Adrenal gland (tissue), 9 donors: ENCODE measurements at regions not wholly inside any gene's neighbourhood (a gene's known extent, or its start where the extent isn't known, plus 50 kb on each side); places are given as distances from the start of the nearest gene placed in this dataset.
"Not testable (repeated sequence)": the region's sequence is repeated elsewhere in the genome, so short reads cannot be mapped to it uniquely, and the experiment has no call there.

Experiments used
- DNase-seq, 7 donors: peaks; one replicate each; pipeline ENCODE4 v3.0.0-alpha.2; 2019 to 2020
- H3K27ac ChIP-seq, 5 donors: fragments of 200-600 bp; sonication (generic) in 4 of 5; 1 replicate in 3 of 5; 2 replicates in 2 of 5; pipeline versions ENCODE4 v1.5.1 to v1.8.0; 2016 to 2020; ENCODE audit warnings: mild to moderate bottlenecking in 1 of 5
- H3K27me3 ChIP-seq: fragments of 200-600 bp; 2 replicates; pipeline ENCODE4 v1.8.0; 2021
- H3K36me3 ChIP-seq, 2 donors: fragments of 200-600 bp; replicated peaks in 1 of 2; 1 replicate in 1 of 2; 2 replicates in 1 of 2; pipeline versions ENCODE4 v1.5.1 to v1.8.0; 2018 to 2022
- H3K4me1 ChIP-seq, 2 donors: fragments of 200-600 bp; replicated peaks in 1 of 2; 1 replicate in 1 of 2; 2 replicates in 1 of 2; pipeline versions ENCODE4 v1.5.1 to v1.8.0; 2018 to 2021
- H3K4me3 ChIP-seq, 4 donors: fragments of 200-600 bp; sonication (generic) in 3 of 4; one replicate each; pipeline ENCODE4 v1.5.1; 2016 to 2018
- H3K9me3 ChIP-seq, 3 donors: fragments of 200-600 bp; sonication (generic) in 1 of 3; replicated peaks in 1 of 3; 1 replicate in 2 of 3; 2 replicates in 1 of 3; pipeline versions ENCODE4 v1.5.1 to v1.8.0; 2016 to 2021
- POLR2A ChIP-seq, 2 donors: fragments of 450-650 bp; IDR thresholded peaks; one replicate each; pipeline ENCODE4 v1.6.1; 2017; ENCODE audit warnings: antibody characterized with exemption in 2 of 2, mild to moderate bottlenecking in 2 of 2, moderate library complexity in 1 of 2
- WGBS, 4 donors: extraction: QIAGEN DNeasy Blood & Tissue Kit in 2 of 4; methylation state at CpG; one replicate each; pipeline versions ENCODE4 v1.1.5 to v1.1.7; 2013 to 2017; 5-methylcytosine and 5-hydroxymethylcytosine counted together
- intact Hi-C, 2 donors: fragments of 100-400 bp; cut with DNase I; formaldehyde crosslinking; loops; one replicate each; pipeline versions ENCODE4 v1.14.1 to v1.15.0; 2022 to 2023
- TF ChIP-seq, protein P1 (sequence below), 6 experiments: fragments of 450-650 bp in 4 of 6; fragments of 200-600 bp in 2 of 6; sonication (generic) in 1 of 6; IDR thresholded peaks; 1 replicate in 5 of 6; 2 replicates in 1 of 6; pipeline versions ENCODE4 v1.5.1 to v1.8.0; 2016 to 2021; ENCODE audit warnings: antibody characterized with exemption in 6 of 6, mild to moderate bottlenecking in 2 of 6, moderate library complexity in 1 of 6
- donor health status: healthy with polysubstance abuse.
- donor health status: Bipolar disorder and iron deficiency.
- donor health status: DM: yes; HTN: yes; CAD: no.
- donor health status: DM: no; HTN: no; CAD: no.
- donor health status: DM: no; HTN: no; CAD: no.

DNA sequence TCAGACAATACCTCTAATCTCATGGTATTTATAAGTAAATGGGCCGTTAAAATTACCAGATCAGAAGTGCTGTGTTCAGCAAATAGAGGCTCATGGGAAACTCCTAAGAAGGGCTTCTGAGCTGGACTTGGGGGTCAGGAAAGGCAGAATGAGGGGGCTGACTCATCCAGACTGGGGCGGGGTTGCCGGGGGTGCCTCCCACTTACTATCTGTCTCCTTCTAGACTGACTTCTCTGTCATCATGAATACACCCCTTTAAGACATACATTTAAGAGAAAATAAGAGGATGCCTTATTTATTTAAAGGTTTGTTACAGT, 96.0 kb upstream of the ERRFI1 start:
- Histone ChIP-seq H3K36me3 (no peaks in the 10 kb centered on the region), H3K27me3 (no peaks in the 10 kb centered on the region), H3K27ac (peak overlapping the region; percentile 67 to 94 (median 91)), H3K4me3 (no peak overlapping the region), H3K9me3 (no peaks in the 10 kb centered on the region), H3K4me1 (peaks cover 22 to 26% of the 10 kb centered on the region in 2 donors)
- peak in 3 of 7 donors; percentile 18 to 35 (median 26) for DNase-seq
- TF ChIP-seq, protein P1, sequence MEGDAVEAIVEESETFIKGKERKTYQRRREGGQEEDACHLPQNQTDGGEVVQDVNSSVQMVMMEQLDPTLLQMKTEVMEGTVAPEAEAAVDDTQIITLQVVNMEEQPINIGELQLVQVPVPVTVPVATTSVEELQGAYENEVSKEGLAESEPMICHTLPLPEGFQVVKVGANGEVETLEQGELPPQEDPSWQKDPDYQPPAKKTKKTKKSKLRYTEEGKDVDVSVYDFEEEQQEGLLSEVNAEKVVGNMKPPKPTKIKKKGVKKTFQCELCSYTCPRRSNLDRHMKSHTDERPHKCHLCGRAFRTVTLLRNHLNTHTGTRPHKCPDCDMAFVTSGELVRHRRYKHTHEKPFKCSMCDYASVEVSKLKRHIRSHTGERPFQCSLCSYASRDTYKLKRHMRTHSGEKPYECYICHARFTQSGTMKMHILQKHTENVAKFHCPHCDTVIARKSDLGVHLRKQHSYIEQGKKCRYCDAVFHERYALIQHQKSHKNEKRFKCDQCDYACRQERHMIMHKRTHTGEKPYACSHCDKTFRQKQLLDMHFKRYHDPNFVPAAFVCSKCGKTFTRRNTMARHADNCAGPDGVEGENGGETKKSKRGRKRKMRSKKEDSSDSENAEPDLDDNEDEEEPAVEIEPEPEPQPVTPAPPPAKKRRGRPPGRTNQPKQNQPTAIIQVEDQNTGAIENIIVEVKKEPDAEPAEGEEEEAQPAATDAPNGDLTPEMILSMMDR (IDR thresholded peaks at IDR 0.05), result no peak
- TF ChIP-seq POLR2A (IDR thresholded peaks at IDR 0.05), result no peak
- WGBS, 4 donors, result 47 to 73% (median 65%) methylated on average over 3 of the region's 3 CpGs
- intact Hi-C loops, result loop anchor here in 1 of 2 donors (10.0 kb wide), 1 partner anchor 87 kb away; no protein-coding TSS in a partner anchor

DNA sequence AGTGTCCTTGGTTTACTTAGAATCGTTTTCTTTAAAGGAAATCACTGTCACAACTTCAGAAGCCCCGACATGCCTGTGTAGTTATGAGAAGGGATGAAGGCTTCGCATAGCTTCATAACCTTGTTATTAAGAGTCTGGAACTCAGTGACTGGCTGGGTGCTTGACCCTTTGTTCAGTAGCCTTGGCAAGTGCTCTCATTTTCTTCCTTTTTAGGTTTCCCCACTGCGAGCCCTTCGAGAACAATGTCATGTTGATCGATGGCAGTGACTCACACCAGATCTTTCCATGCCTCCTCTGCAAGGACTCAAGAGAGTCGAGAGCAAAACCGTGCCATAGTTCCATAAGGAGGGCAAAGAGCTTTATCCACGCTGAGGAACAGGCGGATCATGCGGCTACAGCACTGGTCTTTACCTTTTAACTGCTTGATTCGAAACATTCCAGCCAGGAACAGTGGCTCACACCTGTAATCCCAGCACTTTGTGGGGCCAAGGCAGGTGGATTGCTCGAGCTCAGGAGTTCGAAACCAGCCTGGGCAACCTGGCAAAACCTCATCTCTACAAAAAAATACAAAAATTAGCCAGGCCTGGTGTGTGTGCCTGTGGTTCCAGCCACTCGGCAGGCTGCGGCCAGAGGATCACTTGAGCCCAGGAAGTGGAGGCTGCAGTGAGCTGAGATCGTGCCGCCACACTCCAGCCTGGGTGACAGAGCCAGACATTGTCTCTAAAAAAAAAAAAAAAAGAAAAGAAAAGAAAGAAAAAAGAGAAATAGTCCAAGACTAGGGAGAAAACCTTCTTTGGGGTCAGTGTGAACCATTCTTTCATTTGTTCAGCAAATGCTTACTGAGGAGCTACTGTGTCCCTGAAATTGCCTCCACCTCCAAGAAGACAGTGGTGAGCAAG, 95.4 kb upstream of the ERRFI1 start:
- Histone ChIP-seq H3K9me3 (no peaks in the 10 kb centered on the region), H3K4me3 (peak overlapping the region in 1 of 4 donors; percentile 0), H3K36me3 (no peaks in the 10 kb centered on the region), H3K27me3 (no peaks in the 10 kb centered on the region), H3K27ac (peak overlapping the region; percentile 67 to 94 (median 91)), H3K4me1 (peaks cover 22 to 24% of the 10 kb centered on the region in 2 donors)
- 25 to 34% (median 28%) methylated on average over 15 to 18 of the region's 18 CpGs for WGBS, 4 donors
- intact Hi-C loops, result loop anchor here in 1 of 2 donors (10.0 kb wide), 1 partner anchor 87 kb away; no protein-coding TSS in a partner anchor
- peak; percentile 85 to 96 (median 92) for DNase-seq
- TF ChIP-seq, protein P1 (IDR thresholded peaks at IDR 0.05), result no peak
- TF ChIP-seq POLR2A (IDR thresholded peaks at IDR 0.05), result peak in 1 of 2 donors; percentile 62

DNA sequence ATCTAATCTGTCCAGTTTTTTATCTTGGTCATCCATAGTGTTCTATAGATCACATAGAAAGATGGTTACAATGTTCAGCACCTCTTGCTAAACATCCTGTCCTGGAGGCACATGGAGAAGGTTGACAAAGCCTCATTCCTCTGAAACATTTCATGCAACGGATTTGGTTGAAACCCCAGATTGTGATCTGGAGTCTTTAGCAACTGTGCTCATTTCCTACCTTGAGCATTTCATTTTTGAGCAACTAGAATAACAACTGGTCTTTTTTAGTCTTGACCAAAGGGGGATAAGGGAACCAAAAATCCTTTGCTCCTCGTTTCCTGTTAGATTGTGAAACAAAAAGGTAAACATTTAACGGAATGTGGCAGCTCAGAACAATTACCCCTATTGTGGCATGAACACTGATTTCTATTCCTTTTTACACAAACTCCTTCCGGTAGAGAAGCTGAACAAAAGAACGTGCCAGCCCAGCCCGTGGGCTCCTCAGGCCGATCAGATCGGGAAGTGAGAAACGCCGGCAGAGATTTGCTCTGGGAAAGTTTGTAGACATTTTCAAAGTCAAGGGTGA, 94.7 kb upstream of the ERRFI1 start:
- H3K27me3 ChIP-seq, result no peaks in the 10 kb centered on the region
- intact Hi-C loops, result loop anchor here in 1 of 2 donors (10.0 kb wide), 1 partner anchor 86 kb away; no protein-coding TSS in a partner anchor
- peaks cover 22 to 28% of the 10 kb centered on the region in 2 donors for H3K4me1 ChIP-seq
- WGBS, 4 donors, result 6 to 15% (median 10%) methylated on average over 10 of the region's 10 CpGs
- TF ChIP-seq, protein P1 (IDR thresholded peaks at IDR 0.05), result no peak
- TF ChIP-seq POLR2A (IDR thresholded peaks at IDR 0.05), result no peak
- no peaks in the 10 kb centered on the region for H3K9me3 ChIP-seq
- no peaks in the 10 kb centered on the region for H3K36me3 ChIP-seq
- H3K4me3 ChIP-seq, result peak overlapping the region in 1 of 4 donors; percentile 0
- peak overlapping the region; percentile 66 to 94 (median 91) for H3K27ac ChIP-seq
- DNase-seq, result no peak

DNA sequence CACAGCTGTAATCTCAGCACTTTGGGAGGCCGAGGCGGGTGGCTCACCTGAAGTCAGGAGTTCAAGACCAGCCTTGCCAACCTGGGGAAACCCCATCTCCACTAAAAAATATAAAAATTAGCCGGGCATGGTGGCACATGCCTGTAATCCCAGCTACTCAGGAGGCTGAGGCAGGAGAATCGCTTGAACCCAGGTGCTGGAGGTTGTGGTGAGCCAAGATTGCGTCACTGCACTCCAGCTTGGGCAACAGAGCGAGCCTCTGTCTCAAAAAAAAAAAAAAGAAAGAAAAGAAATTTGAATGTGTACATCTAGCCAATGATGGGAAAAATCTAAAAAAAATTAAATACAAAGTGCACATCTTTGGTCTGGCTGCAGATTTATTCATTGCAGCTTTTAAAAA, 92.6 kb upstream of the ERRFI1 start:
- H3K9me3 ChIP-seq, H3K4me3 ChIP-seq, H3K27me3 ChIP-seq, intact Hi-C loops, H3K36me3 ChIP-seq: not testable (repeated sequence)
- Histone ChIP-seq H3K27ac (peak overlapping the region in 1 of 5 donors; percentile 82), H3K4me1 (peaks cover 22 to 28% of the 10 kb centered on the region in 2 donors)
- DNase-seq, result peak in 1 of 7 donors; percentile 6
- 84 to 93% (median 90%) methylated on average over 6 of the region's 6 CpGs for WGBS, 4 donors
